KMS-11 (cell line): ENCODE measurements at regions not wholly inside any gene's neighbourhood (a gene's known extent, or its start where the extent isn't known, plus 50 kb on each side); places are given as distances from the start of the nearest gene placed in this dataset.

Experiments
- H2AFZ ChIP-seq: fragments of 200-600 bp; sonication (generic); 2 replicates; pipeline ENCODE4 v1.6.1; 2016; ENCODE audit warnings: antibody characterized with exemption, mixed run types, low read depth
- H3K27ac ChIP-seq: fragments of 200-600 bp; sonication (generic); 2 replicates; pipeline ENCODE4 v1.6.1; 2016; ENCODE audit warnings: mild to moderate bottlenecking, mixed run types
- H3K27me3 ChIP-seq: fragments of 200-600 bp; sonication (generic); 2 replicates; pipeline ENCODE4 v1.6.1; 2017; ENCODE audit warnings: mild to moderate bottlenecking, low read depth, mixed run types, moderate library complexity; ENCODE audit not compliant: insufficient read depth
- H3K36me3 ChIP-seq: fragments of 200-600 bp; sonication (generic); 2 replicates; pipeline ENCODE4 v1.6.1; 2017; ENCODE audit warnings: mild to moderate bottlenecking, mixed run types; ENCODE audit not compliant: insufficient read depth
- H3K4me1 ChIP-seq: fragments of 200-600 bp; sonication (generic); 2 replicates; pipeline ENCODE4 v1.6.1; 2016; ENCODE audit warnings: mild to moderate bottlenecking, low read depth, mixed run types; ENCODE audit not compliant: poor library complexity, severe bottlenecking
- H3K4me2 ChIP-seq: fragments of 200-600 bp; sonication (generic); 2 replicates; pipeline ENCODE4 v1.7.0; 2016; ENCODE audit warnings: mild to moderate bottlenecking, mixed run types
- H3K4me3 ChIP-seq: fragments of 200-600 bp; sonication (generic); IDR thresholded peaks from 2 replicates; pipeline ENCODE4 v1.6.1; 2017; ENCODE audit warnings: low read depth, low read length, mixed read lengths; ENCODE audit not compliant: insufficient read depth
- H3K79me2 ChIP-seq: fragments of 200-600 bp; sonication (generic); 2 replicates; pipeline ENCODE4 v1.6.1; 2016; ENCODE audit warnings: low read depth, mixed run types; ENCODE audit not compliant: insufficient read depth
- H3K9ac ChIP-seq: fragments of 200-600 bp; sonication (generic); 2 replicates; pipeline ENCODE4 v1.6.1; 2016; ENCODE audit warnings: mild to moderate bottlenecking, mixed run types
- H4K20me1 ChIP-seq: fragments of 200-600 bp; sonication (generic); 2 replicates; pipeline ENCODE4 v1.6.1; 2016; ENCODE audit warnings: mild to moderate bottlenecking, mixed run types; ENCODE audit not compliant: insufficient read depth
- CTCF ChIP-seq: fragments of 200-600 bp; sonication (generic); conservative IDR thresholded peaks from 2 replicates; pipeline ENCODE4 v1.6.1; 2017; ENCODE audit warnings: low read depth, mild to moderate bottlenecking, antibody characterized with exemption, low read length, moderate library complexity, mixed read lengths

GRCh38 chr18:1045658-1046057 is 141.0 kb downstream of the ADCYAP1 start:
- Histone ChIP-seq H3K79me2 (no peaks in the 10 kb centered on the region), H3K4me2 (no peak overlapping the region), H3K4me3 (no peak overlapping the region), H3K27me3 (no peaks in the 10 kb centered on the region), H3K27ac (no peak overlapping the region), H3K9ac (no peak overlapping the region), H3K36me3 (no peaks in the 10 kb centered on the region), H4K20me1 (no peaks in the 10 kb centered on the region), H2AFZ (no peak overlapping the region), H3K4me1 (no peaks in the 10 kb centered on the region)
- no peak for TF ChIP-seq CTCF

GRCh38 chr18:1047406-1047805 is 142.7 kb downstream of the ADCYAP1 start:
- no peaks in the 10 kb centered on the region for H3K79me2 ChIP-seq
- H3K27ac ChIP-seq, result no peak overlapping the region
- no peaks in the 10 kb centered on the region for H3K4me1 ChIP-seq
- H3K36me3 ChIP-seq, result no peaks in the 10 kb centered on the region
- H3K4me2 ChIP-seq, result no peak overlapping the region
- no peaks in the 10 kb centered on the region for H3K27me3 ChIP-seq
- no peaks in the 10 kb centered on the region for H4K20me1 ChIP-seq
- no peak for TF ChIP-seq CTCF
- no peak overlapping the region for H2AFZ ChIP-seq
- H3K4me3 ChIP-seq, result no peak overlapping the region
- H3K9ac ChIP-seq, result no peak overlapping the region

GRCh38 chr18:1048032-1048431 is 143.4 kb downstream of the ADCYAP1 start:
- Histone ChIP-seq H3K4me1 (no peaks in the 10 kb centered on the region), H3K27me3 (no peaks in the 10 kb centered on the region), H4K20me1 (no peaks in the 10 kb centered on the region), H3K4me3 (no peak overlapping the region), H2AFZ (no peak overlapping the region), H3K27ac (no peak overlapping the region), H3K36me3 (no peaks in the 10 kb centered on the region), H3K4me2 (no peak overlapping the region), H3K9ac (no peak overlapping the region), H3K79me2 (no peaks in the 10 kb centered on the region)
- TF ChIP-seq CTCF, result no peak

GRCh38 chr18:1049173-1049572 is 144.5 kb downstream of the ADCYAP1 start:
- Histone ChIP-seq H3K9ac (no peak overlapping the region), H3K4me3 (no peak overlapping the region), H2AFZ (no peak overlapping the region), H3K27me3 (no peaks in the 10 kb centered on the region), H3K4me1 (no peaks in the 10 kb centered on the region), H4K20me1 (no peaks in the 10 kb centered on the region), H3K79me2 (no peaks in the 10 kb centered on the region), H3K4me2 (no peak overlapping the region), H3K27ac (no peak overlapping the region), H3K36me3 (no peaks in the 10 kb centered on the region)
- no peak for TF ChIP-seq CTCF
